Trophoblast cell (in vitro differentiated cells and primary cell): ENCODE measurements at regions not wholly inside any gene's neighbourhood (a gene's known extent, or its start where the extent isn't known, plus 50 kb on each side); places are given as distances from the start of the nearest gene placed in this dataset.

ENCODE experiments used
- DNase-seq, 2 donors: peaks; one replicate each; pipeline ENCODE4 v3.0.0-alpha.2; 2016
- H2AFZ ChIP-seq: 2 replicates; pipeline ENCODE4 v1.6.1; 2013; ENCODE audit warnings: low read length, moderate library complexity, mild to moderate bottlenecking; ENCODE audit not compliant: insufficient read depth, poor library complexity
- H2AK5ac ChIP-seq: 2 replicates; pipeline ENCODE4 v1.6.1; 2013; ENCODE audit warnings: mild to moderate bottlenecking, low read length
- H2BK120ac ChIP-seq: 2 replicates; pipeline ENCODE4 v1.6.1; 2013; ENCODE audit warnings: low read length, mild to moderate bottlenecking, moderate library complexity; ENCODE audit not compliant: insufficient read depth, poor library complexity
- H2BK12ac ChIP-seq: 2 replicates; pipeline ENCODE4 v1.6.1; 2013; ENCODE audit warnings: mild to moderate bottlenecking, low read length, moderate library complexity
- H2BK5ac ChIP-seq: 2 replicates; pipeline ENCODE4 v1.6.1; 2013; ENCODE audit warnings: low read length, low read depth, moderate library complexity, mild to moderate bottlenecking; ENCODE audit not compliant: poor library complexity
- H3K14ac ChIP-seq: 2 replicates; pipeline ENCODE4 v1.6.1; 2013; ENCODE audit warnings: mild to moderate bottlenecking, low read length
- H3K18ac ChIP-seq: 2 replicates; pipeline ENCODE4 v1.6.1; 2013; ENCODE audit warnings: mild to moderate bottlenecking, low read length
- H3K23ac ChIP-seq: 2 replicates; pipeline ENCODE4 v1.6.1; 2013; ENCODE audit warnings: low read length
- H3K27ac ChIP-seq: 2 replicates; pipeline ENCODE4 v1.5.1; 2013; ENCODE audit warnings: low read depth, mild to moderate bottlenecking, inconsistent platforms, low read length, moderate library complexity
- H3K27me3 ChIP-seq: 2 replicates; pipeline ENCODE4 v1.6.1; 2013; ENCODE audit warnings: inconsistent platforms, mild to moderate bottlenecking, low read length, moderate library complexity; ENCODE audit not compliant: insufficient read depth
- H3K36me3 ChIP-seq, 2 experiments: 1 replicate in 1 of 2; 2 replicates in 1 of 2; pipeline ENCODE4 v1.6.1; 2013; ENCODE audit warnings: low read length in 2 of 2, mild to moderate bottlenecking in 2 of 2, moderate library complexity in 1 of 2; ENCODE audit not compliant: insufficient read depth in 2 of 2, control insufficient read depth in 1 of 2
- H3K4ac ChIP-seq: 2 replicates; pipeline ENCODE4 v1.6.1; 2013; ENCODE audit warnings: low read depth, mild to moderate bottlenecking, low read length, moderate library complexity
- H3K4me1 ChIP-seq, 2 experiments: 1 replicate in 1 of 2; 2 replicates in 1 of 2; pipeline ENCODE4 v1.6.1; 2013; ENCODE audit warnings: low read length in 2 of 2, mild to moderate bottlenecking in 2 of 2, moderate library complexity in 1 of 2; ENCODE audit not compliant: insufficient read depth in 2 of 2, control insufficient read depth in 1 of 2
- H3K4me2 ChIP-seq: 2 replicates; pipeline ENCODE4 v1.6.1; 2013; ENCODE audit warnings: inconsistent platforms, mild to moderate bottlenecking, low read length, moderate library complexity
- H3K4me3 ChIP-seq: 2 replicates; pipeline ENCODE4 v1.5.1; 2013; ENCODE audit warnings: mild to moderate bottlenecking, low read depth, low read length, inconsistent platforms
- H3K79me1 ChIP-seq: one replicate; pipeline ENCODE4 v1.6.1; 2013; ENCODE audit warnings: low read length
- H3K79me2 ChIP-seq: 2 replicates; pipeline ENCODE4 v1.6.1; 2013; ENCODE audit warnings: low read length, mild to moderate bottlenecking; ENCODE audit not compliant: control insufficient read depth, insufficient read depth, poor library complexity
- H3K9ac ChIP-seq: 2 replicates; pipeline ENCODE4 v1.6.1; 2013; ENCODE audit warnings: mild to moderate bottlenecking, low read length
- H3K9me3 ChIP-seq: 2 replicates; pipeline ENCODE4 v1.6.1; 2013; ENCODE audit warnings: low read depth, mild to moderate bottlenecking, control low read depth, inconsistent platforms, low read length; ENCODE audit not compliant: insufficient read depth
- H4K12ac ChIP-seq: 2 replicates; pipeline ENCODE4 v1.6.1; 2013; ENCODE audit warnings: low read depth, mild to moderate bottlenecking, low read length, moderate library complexity
- H4K8ac ChIP-seq: 2 replicates; pipeline ENCODE4 v1.6.1; 2013; ENCODE audit warnings: low read depth, mild to moderate bottlenecking, low read length, moderate library complexity
- H4K91ac ChIP-seq: one replicate; pipeline ENCODE4 v1.6.1; 2013; ENCODE audit warnings: low read depth, mild to moderate bottlenecking, low read length, moderate library complexity
- WGBS: extraction: QIAGEN DNeasy Blood & Tissue Kit; methylation state at CpG from one replicate; pipeline ENCODE4 v1.1.7; 2013; ENCODE audit warnings: missing lambda C conversion rate; ENCODE audit not compliant: insufficient read length, insufficient coverage; ENCODE audit errors: extremely low coverage; 5-methylcytosine and 5-hydroxymethylcytosine counted together

DNA sequence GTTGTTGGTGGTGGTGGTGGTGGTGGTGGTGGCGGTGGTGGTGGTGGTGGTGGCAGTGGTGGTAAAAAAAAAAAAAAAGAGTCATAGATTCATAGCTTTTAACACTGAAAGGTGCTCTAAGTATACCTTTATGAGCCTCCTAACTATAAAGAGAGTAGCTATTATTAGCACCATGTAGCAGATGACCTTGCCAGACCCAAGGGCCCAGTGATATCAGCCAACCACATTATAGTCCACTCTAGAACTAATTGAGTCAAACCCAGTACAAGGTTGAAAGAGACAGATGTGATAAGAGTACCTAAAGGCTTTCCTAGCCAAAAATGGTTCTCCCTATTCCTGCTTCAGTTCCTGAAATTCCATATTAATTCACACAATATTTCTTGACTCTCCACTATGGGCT lies 245.3 kb downstream of the HACE1 start:
- Histone ChIP-seq H2AFZ (no peak overlapping the region), H3K4me2 (no peak overlapping the region), H3K36me3 (no peaks in the 10 kb centered on the region), H3K79me1 (peaks cover 15% of the 10 kb centered on the region), H2BK5ac (peak overlapping the region; percentile 68), H3K27me3 (no peaks in the 10 kb centered on the region), H3K9ac (no peak overlapping the region), H3K4ac (no peak overlapping the region), H3K79me2 (no peaks in the 10 kb centered on the region), H4K12ac (no peak overlapping the region), H3K27ac (peak overlapping the region; percentile 90), H3K23ac (no peak overlapping the region), H3K4me1 (peaks cover 2 to 4% of the 10 kb centered on the region in 2 experiments), H4K8ac (no peak overlapping the region), H2BK120ac (peak overlapping the region; percentile 43), H3K4me3 (no peak overlapping the region), H3K18ac (no peak overlapping the region), H3K9me3 (no peaks in the 10 kb centered on the region), H2BK12ac (no peak overlapping the region), H3K14ac (no peak overlapping the region), H4K91ac (peak overlapping the region; percentile 18), H2AK5ac (no peak overlapping the region)
- WGBS = no CpG with 5 or more reads among the region's 1 CpG
- no peak for DNase-seq

DNA sequence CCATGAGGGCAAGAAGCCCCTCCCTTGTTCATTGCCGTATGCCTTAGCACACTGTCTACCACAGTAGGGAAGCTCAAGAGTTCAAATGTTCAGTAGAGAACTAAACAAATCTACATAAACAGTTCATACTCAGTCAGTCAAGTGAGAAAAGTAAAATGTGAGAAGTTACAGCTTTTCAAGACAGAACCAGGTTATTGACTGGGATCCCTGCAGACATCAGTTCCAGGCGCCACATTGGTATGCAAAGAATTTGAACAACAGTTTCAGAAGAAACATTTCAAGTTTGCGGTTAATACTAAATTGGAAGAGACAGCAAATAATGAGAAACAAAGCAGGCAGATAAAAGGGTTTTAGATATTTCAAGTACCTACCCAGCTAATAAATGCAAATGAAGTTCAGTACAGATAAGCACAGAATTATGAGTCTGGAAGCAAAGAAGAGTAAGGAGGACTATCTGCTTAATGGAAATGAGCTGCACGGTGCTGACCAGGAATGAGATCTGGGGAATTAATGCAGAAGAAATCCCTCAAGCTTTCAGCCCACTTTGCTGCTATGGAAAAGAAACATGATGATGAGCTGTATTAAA lies 246.2 kb downstream of the HACE1 start:
- Histone ChIP-seq H3K14ac (no peak overlapping the region), H3K9me3 (no peaks in the 10 kb centered on the region), H3K4ac (no peak overlapping the region), H2AK5ac (no peak overlapping the region), H3K36me3 (no peaks in the 10 kb centered on the region), H3K27me3 (no peaks in the 10 kb centered on the region), H2BK120ac (no peak overlapping the region), H3K9ac (no peak overlapping the region), H3K18ac (no peak overlapping the region), H4K12ac (no peak overlapping the region), H3K79me1 (peaks cover 15% of the 10 kb centered on the region), H3K4me3 (no peak overlapping the region), H2AFZ (no peak overlapping the region), H2BK12ac (no peak overlapping the region), H2BK5ac (peak overlapping the region; percentile 11), H3K23ac (no peak overlapping the region), H3K4me1 (peaks cover 2 to 4% of the 10 kb centered on the region in 2 experiments), H4K91ac (no peak overlapping the region), H3K79me2 (no peaks in the 10 kb centered on the region), H4K8ac (no peak overlapping the region), H3K4me2 (peak overlapping the region; percentile 40), H3K27ac (peak overlapping the region; percentile 90)
- no peak for DNase-seq
- no CpG with 5 or more reads among the region's 4 CpGs for WGBS

DNA sequence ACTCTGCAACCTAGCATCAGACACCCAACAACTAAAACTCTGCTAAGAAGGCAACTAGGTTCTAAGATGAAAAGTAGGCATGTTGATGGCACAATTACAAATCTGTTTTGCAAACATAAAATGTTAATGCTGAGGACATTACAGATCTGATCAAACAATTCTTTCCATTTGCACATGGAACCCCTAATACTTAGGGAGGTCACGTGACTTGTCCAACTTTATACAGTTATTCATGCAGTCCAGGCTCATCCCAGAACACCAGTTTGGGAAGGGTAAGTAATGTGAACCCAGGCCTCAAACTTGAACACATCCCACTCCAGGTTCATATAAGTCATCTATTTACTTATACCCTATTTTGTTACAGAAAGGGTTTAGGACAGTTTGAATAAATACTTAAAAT lies 247.2 kb downstream of the HACE1 start:
- H3K79me2 ChIP-seq = no peaks in the 10 kb centered on the region
- peak overlapping the region; percentile 51 for H3K27ac ChIP-seq
- no peak overlapping the region for H3K23ac ChIP-seq
- H3K14ac ChIP-seq = peak overlapping the region; percentile 95
- H3K9ac ChIP-seq = no peak overlapping the region
- DNase-seq = no peak
- H3K27me3 ChIP-seq = no peaks in the 10 kb centered on the region
- peak overlapping the region; percentile 64 for H3K18ac ChIP-seq
- H2AFZ ChIP-seq = no peak overlapping the region
- H4K91ac ChIP-seq = peak overlapping the region; percentile 75
- H3K9me3 ChIP-seq = no peaks in the 10 kb centered on the region
- no CpG with 5 or more reads among the region's 1 CpG for WGBS
- peaks cover 2 to 4% of the 10 kb centered on the region in 2 experiments for H3K4me1 ChIP-seq
- peak overlapping the region; percentile 98 for H2BK120ac ChIP-seq
- no peak overlapping the region for H4K12ac ChIP-seq
- peaks cover 15% of the 10 kb centered on the region for H3K79me1 ChIP-seq
- peak overlapping the region; percentile 2 for H3K4ac ChIP-seq
- peak overlapping the region; percentile 100 for H2BK12ac ChIP-seq
- peak overlapping the region; percentile 58 for H4K8ac ChIP-seq
- no peak overlapping the region for H3K4me3 ChIP-seq
- peak overlapping the region; percentile 85 for H2BK5ac ChIP-seq
- no peak overlapping the region for H3K4me2 ChIP-seq
- H3K36me3 ChIP-seq = no peaks in the 10 kb centered on the region
- peak overlapping the region; percentile 96 for H2AK5ac ChIP-seq

DNA sequence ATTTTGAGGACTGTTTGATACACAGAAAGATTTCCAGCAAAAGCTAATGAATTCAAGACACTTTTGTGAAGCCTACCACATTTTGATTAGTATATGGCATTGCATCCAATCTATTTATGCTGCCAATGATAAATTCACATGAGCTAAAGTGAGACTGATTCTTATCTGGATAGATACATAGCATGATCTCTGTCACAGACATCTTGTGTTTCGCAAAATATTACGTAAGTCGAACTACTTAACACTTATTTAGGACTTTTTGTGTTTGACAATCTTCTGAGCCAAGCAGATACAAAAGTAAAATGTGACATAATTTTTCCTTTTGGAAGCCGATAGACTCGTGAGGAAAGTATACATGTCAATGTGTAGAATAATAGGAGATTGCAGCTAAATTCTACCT lies 251.6 kb downstream of the HACE1 start:
- H3K4me2 ChIP-seq = no peak overlapping the region
- no peak overlapping the region for H2BK5ac ChIP-seq
- no peak overlapping the region for H3K4me3 ChIP-seq
- H4K12ac ChIP-seq = no peak overlapping the region
- no peak overlapping the region for H3K27ac ChIP-seq
- no peak overlapping the region for H3K18ac ChIP-seq
- no peaks in the 10 kb centered on the region for H3K27me3 ChIP-seq
- H3K36me3 ChIP-seq = no peaks in the 10 kb centered on the region
- no peak overlapping the region for H3K23ac ChIP-seq
- H3K14ac ChIP-seq = no peak overlapping the region
- peak in 1 of 2 donors; percentile 31 for DNase-seq
- no peak overlapping the region for H3K4ac ChIP-seq
- H4K91ac ChIP-seq = no peak overlapping the region
- no peak overlapping the region for H2BK12ac ChIP-seq
- no peak overlapping the region for H2AK5ac ChIP-seq
- H3K9ac ChIP-seq = no peak overlapping the region
- H3K9me3 ChIP-seq = no peaks in the 10 kb centered on the region
- H3K4me1 ChIP-seq = peaks cover 2% of the 10 kb centered on the region in 2 experiments
- no CpG with 5 or more reads among the region's 5 CpGs for WGBS
- no peaks in the 10 kb centered on the region for H3K79me2 ChIP-seq
- H2AFZ ChIP-seq = no peak overlapping the region
- H4K8ac ChIP-seq = no peak overlapping the region
- peaks cover 11% of the 10 kb centered on the region for H3K79me1 ChIP-seq
- H2BK120ac ChIP-seq = no peak overlapping the region
